CD4-positive, alpha-beta T cell treated with Interleukin-12 subunit alpha and Interleukin-12 subunit beta, for 1 hour (primary cell): ENCODE measurements at regions not wholly inside any gene's neighbourhood (a gene's known extent, or its start where the extent isn't known, plus 50 kb on each side); places are given as distances from the start of the nearest gene placed in this dataset.
"Not testable (repeated sequence)": the region's sequence is repeated elsewhere in the genome, so short reads cannot be mapped to it uniquely, and the experiment has no call there.

Source experiments
- DNase-seq: peaks from one replicate; pipeline ENCODE4 v3.0.0-alpha.2; 2020

DNA sequence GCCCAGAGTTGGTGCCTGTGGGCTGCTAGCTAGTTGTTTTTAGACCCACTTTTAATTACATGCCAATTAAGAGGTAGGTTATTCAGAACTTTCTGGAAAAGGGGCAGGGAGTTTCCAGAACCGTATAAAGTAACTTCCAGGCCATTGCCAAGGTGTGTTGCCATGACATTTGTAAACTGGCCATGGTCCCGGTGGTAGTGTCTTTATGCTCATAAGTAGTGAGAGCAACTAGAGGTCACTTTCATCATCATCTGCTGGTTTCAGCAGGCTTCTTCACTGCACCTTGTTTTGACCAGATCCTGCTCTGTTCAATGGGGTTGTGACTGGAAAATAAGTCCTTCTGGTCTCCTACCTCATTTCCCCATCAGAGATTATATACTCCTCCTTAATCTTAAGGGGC is 207.0 kb downstream of the FAM72C start:
- not testable (repeated sequence) for DNase-seq

- not testable (repeated sequence) for DNase-seq
Observed at GRCh38 chr1:143760366-143760765, 211.4 kb downstream of the FAM72C start.

DNA sequence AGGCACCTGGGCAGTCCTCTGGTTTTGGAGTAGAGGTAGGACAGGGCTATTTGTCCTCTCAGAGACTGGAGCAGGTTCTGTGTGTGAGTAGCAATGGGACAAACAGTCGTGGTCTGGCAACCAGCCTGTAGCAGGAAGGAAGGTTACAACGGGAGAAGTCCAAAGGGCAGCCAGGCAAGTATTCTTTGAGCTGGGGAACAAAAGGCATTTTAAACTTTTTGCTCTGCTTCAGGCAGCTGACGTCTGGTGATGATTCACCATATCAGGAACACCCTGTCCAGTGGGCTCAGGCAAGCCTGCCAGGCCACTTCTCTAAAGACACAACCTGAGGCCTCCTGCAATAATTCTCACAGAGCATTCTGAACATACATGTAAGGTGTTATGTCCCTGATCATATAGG is 215.8 kb downstream of the FAM72C start:
- DNase-seq = not testable (repeated sequence)

DNA sequence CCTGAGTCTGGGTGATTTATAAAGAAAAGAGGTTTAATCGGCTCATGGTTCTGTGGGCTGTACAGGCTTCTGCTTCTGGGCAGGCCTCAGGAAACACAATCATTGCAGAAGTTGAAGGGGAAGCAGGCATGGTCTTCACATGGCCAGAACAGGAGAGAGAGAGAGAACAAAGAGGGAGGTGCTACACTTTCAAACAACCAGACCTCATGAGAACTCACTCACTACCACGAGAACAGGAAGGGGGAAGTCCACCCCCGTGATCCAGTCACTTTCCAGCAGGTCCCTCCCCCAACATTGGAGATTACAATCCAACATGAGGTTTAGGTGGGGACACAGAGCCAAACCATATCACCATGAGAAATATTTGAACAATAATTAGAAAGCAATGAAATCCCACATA is 222.9 kb downstream of the FAM72C start:
- no peak for DNase-seq

DNA sequence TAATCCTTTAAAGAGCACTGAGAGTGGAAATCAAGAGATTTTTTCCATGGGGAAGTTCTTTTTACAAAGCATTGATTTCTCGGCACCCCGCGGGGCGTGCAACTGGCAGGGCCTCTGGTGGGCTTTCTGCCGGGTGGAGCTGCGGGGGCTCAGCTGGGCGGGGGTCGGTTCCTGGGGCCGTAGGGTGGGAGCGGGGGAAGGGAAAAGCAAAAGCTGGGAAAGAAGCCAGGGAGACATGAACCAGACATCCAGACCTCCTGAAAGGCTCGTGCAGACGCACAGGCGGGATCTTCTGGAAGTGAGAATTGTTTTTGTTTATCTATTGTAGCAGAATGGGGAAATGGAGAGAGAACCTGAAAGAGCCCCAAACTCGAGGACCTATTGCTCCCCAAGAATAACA is 235.2 kb downstream of the FAM72C start:
- no peak for DNase-seq

DNA sequence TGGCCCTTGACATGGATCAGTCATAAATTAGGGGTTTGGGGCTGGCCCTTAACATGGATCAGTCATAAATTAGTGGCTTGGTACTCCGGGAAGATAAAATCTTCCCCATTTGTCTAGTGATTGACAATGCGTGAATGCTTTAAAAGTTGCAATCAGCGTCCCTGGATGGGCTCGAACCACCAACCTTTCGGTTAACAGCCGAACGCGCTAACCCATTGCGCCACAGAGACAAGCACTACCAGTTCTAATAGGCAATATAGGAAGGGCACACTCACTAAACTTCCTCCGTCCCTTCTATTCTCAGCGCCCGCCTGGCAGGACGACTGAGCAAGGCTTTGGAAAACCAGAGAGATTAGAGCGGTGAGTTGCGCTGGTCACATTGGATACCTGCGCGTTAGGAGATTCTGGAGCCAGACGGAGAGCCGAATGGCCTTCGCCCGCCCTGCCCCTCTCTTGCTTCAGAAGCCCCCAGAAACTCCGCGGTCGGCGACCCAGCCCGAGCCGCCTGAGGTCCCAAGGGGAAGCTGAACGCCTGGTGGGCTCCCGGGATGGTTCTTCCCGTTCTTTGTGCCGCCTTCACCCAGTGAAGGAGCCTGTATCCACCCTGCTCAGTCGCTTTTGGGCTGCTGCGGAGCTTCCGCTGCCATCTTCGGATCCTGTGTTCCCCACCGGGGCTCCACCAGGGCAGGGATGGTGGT is 235.9 kb downstream of the FAM72C start:
- DNase-seq = no peak

GRCh38 chr1:143734261-143734660 is 237.5 kb downstream of the FAM72C start:
- not testable (repeated sequence) for DNase-seq

DNA sequence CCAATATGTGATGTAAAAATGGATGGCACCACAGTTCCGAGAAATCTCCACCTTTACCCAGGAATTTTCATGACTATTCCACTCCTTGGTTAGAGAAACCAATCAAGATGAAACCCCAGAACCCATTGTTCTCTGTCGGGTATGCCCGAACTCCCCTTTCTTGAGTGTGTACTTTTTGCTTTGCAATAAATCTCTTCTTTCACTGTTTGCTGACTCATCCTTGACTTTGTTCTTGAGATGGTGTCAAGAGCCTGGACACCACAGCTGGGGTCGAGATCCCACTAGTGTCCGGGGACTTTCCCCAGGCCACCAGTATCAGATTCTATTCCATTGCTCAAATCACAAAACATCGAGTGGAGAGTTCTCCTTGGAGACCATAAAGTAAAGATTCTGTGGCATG is 240.9 kb downstream of the FAM72C start:
- DNase-seq = not testable (repeated sequence)

DNA sequence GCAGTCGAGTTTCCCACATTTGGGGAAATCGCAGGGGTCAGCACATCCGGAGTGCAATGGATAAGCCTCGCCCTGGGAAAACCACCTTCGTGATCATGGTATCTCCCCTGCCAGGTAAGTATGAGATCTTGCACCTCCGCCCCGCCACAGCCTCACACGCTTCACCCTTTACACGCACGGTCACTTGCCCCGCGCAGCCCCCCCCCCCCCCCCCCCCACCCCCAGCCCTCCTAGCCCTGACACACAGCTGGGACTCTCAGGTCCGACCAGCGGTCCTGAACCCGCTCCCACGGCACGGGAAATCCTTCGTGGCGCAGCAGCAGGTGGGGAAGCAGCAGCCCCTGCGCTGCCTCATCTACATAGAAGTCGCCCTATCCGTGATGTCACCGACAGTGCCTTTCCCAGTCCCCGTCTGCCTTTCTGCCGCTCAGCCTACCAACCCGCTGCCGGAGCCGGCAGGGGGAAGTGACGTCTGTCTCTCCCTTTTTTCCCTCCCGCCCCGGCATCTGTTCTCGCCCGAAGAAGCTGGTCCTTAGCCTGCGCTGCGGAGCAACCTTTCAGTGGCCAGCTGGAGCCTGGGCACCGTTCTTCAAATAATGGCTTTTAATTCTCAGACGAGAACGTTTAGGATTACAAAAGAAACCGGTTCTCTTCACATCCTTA is 242.2 kb downstream of the FAM72C start:
- not testable (repeated sequence) for DNase-seq

GRCh38 chr1:143728802-143729448 is 242.9 kb downstream of the FAM72C start:
- not testable (repeated sequence) for DNase-seq

DNA sequence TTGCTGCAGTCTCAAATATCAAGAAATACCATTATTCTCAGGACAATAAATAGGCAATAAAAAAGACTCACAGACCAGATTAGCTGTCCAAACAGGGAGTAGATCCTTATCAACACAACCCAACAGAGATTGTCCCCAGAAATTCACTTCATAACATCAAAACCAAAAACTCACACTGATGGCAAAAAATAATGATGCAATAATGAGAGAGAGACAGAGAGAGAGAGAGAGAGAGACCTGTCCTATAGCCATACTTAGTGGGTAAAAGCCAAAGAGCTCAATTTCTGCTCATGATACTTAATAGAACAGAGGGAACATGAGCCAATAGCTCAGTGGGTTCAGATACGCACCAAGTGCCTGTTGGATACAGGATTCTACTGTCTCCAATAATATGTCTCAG is 244.5 kb downstream of the FAM72C start:
- DNase-seq = no peak

GRCh38 chr1:143721024-143721373 is 250.8 kb downstream of the FAM72C start:
- no peak for DNase-seq

GRCh38 chr1:143720087-143721023 is 251.4 kb downstream of the FAM72C start:
- DNase-seq = no peak

DNA sequence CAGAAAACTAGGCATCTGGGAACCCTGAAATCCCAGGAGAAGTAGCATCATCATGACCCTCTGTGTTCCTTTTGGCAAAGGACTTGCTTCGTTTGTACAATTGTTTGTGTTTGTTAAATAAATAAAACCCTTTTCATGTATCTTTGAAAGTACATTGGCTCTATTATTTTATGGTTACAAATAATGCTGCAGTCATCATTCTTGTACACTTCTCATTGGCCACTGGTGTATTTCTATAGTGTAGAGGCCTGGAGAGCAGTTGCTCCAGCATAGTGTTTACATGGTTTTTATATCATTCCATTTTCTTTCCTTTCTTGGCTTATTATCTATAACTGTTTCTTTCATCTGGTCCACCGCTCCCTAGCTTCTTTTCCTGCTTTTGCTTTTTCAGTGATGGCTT is 253.3 kb downstream of the FAM72C start:
- DNase-seq = no peak

DNA sequence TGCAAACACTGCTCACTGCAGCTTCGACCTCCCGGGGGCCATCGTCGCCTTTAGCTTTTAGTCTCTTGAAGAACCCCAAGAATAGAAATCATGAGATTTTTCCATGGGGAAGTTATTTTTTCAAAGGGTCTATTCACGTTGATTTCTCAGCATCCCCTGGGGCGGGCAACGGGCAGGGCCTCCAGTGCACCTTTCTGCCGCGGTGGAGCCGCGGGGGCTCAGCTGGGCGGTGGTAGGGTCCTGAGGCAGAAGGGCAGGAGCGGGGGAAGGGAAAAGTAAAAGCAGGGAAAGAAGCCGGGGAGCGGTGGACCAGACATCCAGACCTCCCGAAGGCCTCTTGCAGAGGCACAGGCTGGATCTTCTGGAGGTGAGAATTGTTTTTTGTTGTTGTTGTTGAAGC is 253.8 kb downstream of the FAM72C start:
- DNase-seq = no peak

- DNase-seq = no peak
Observed at GRCh38 chr1:143717434-143717833, 254.4 kb downstream of the FAM72C start.

DNA sequence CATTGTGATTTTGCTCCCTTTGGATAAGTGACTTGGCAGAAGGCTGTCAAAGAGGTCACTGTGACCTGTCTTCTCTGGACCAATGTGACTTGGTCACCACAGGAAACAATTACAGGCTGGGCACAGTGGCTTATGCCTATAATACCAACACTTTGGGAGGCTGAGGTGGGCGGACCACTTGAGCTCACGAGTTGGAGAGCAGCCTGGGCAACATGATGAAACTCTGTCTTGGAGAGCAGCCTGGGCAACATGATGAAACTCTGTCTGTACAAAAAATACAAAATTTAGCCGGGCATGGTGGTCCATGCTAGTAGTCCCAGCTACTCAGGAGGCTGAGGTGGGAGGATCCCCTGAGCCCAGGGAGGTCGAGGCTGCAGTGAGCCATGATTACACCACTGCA is 256.9 kb downstream of the FAM72C start:
- DNase-seq = not testable (repeated sequence)

- DNase-seq = not testable (repeated sequence)
Observed at GRCh38 chr1:143709606-143710259, 262.1 kb downstream of the FAM72C start.

GRCh38 chr1:143702739-143703138 is 269.0 kb downstream of the FAM72C start:
- DNase-seq = not testable (repeated sequence)

DNA sequence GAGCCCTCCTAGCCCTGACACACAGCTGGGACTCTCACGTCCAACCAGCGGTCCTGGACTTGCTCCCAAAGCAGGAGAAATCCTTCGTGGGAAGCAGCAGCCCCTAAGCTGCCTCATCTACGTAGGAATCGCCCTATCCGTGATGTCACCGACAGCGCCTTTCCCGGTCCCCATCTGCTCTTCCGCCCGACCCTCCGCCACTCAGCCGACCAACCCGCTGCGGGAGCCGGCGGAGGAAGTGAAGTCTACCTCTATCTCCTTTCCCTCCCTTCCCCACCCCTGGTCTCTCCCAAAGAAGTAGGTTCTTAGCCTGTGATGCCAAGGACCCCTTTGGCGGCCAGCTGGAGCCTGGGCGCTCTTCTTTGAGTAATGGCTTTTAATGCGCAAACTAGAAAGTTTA is 272.1 kb downstream of the FAM72C start:
- DNase-seq = no peak

- DNase-seq = no peak
Observed at GRCh38 chr1:143699115-143699514, 272.7 kb downstream of the FAM72C start.

GRCh38 chr1:143698016-143698415 is 273.8 kb downstream of the FAM72C start:
- DNase-seq = no peak

GRCh38 chr1:143694085-143694484 is 277.7 kb downstream of the FAM72C start:
- no peak for DNase-seq
